Lower lobe of right lung (tissue), 2 donors: ENCODE measurements at regions not wholly inside any gene's neighbourhood (a gene's known extent, or its start where the extent isn't known, plus 50 kb on each side); places are given as distances from the start of the nearest gene placed in this dataset.

Experiments used
- ATAC-seq, 2 donors: fragments of 200-7000 bp; cut with Tn5 transposase; one replicate each; pipeline ENCODE4 v1.9.1; 2020 to 2022; ENCODE audit warnings: mild to moderate bottlenecking in 2 of 2, moderate library complexity in 2 of 2
- DNase-seq: peaks from one replicate; pipeline ENCODE4 v3.0.0-alpha.2; 2020
- H3K27ac ChIP-seq: fragments of 200-600 bp; one replicate; pipeline ENCODE4 v1.8.0; 2022
- H3K27me3 ChIP-seq: fragments of 200-600 bp; one replicate; pipeline ENCODE4 v1.8.0; 2022; ENCODE audit warnings: low read depth
- H3K36me3 ChIP-seq: fragments of 200-600 bp; one replicate; pipeline ENCODE4 v1.8.0; 2022; ENCODE audit warnings: mild to moderate bottlenecking
- H3K4me1 ChIP-seq: fragments of 200-600 bp; one replicate; pipeline ENCODE4 v1.8.0; 2022
- H3K4me3 ChIP-seq: fragments of 200-600 bp; one replicate; pipeline ENCODE4 v1.8.0; 2022; ENCODE audit warnings: mild to moderate bottlenecking
- H3K9me3 ChIP-seq: fragments of 200-600 bp; one replicate; pipeline ENCODE4 v1.8.0; 2022
- intact Hi-C: fragments of 100-400 bp; cut with DNase I; formaldehyde crosslinking; loops from one replicate; pipeline ENCODE4 v1.11.0; 2022
- TF ChIP-seq, protein P1 (sequence below): fragments of 200-600 bp; IDR thresholded peaks from one replicate; pipeline ENCODE4 v1.8.0; 2022; ENCODE audit warnings: antibody characterized with exemption, mild to moderate bottlenecking
- donor health status: DM: no; HTN: yes; CAD: no; lungs with severe emphysema.

DNA sequence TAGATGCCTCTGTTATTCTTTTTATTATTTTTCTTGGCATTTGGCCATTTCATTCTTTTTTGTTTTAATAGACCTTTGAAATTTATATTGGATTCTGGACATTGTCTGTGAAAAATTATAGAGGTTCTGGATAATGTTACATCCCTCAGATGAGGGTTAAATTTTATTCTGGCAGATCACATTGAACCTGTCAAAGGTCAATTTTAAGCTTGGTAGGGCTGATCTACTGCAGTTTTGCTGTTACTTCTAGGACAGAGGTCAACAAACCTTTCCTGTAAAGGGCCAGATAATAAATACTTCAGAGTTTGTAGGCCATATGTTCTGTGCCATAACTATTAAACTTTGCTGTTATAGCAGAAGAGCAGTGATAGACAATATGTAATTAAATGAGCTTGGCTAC lies 318.9 kb upstream of the DPPA4 start:
- H3K27me3 ChIP-seq: no peaks in the 10 kb centered on the region

DNA sequence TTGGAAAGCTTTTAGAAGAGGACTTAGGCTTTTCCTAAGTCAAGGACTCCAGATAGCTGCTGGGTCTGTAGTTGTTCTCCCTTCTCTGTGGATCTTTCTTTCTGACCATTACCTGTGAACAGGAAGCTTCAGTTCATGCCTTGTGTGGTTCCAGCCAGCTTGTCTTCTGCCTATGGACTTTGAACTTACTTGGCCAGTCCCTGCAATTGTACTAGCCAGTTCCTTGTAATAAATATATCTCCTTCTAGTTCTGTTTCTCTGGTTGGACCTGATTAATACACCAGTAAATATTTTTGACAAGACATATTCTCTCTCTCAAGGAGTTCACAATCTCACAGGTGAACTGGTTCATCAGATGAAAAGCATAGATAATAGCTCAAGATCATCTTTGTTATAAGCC lies 341.3 kb upstream of the DPPA4 start:
- Histone ChIP-seq H3K9me3 (no peaks in the 10 kb centered on the region), H3K27ac (no peak overlapping the region), H3K27me3 (no peaks in the 10 kb centered on the region), H3K36me3 (no peaks in the 10 kb centered on the region), H3K4me1 (no peaks in the 10 kb centered on the region), H3K4me3 (no peak overlapping the region)
- TF ChIP-seq, protein P1, sequence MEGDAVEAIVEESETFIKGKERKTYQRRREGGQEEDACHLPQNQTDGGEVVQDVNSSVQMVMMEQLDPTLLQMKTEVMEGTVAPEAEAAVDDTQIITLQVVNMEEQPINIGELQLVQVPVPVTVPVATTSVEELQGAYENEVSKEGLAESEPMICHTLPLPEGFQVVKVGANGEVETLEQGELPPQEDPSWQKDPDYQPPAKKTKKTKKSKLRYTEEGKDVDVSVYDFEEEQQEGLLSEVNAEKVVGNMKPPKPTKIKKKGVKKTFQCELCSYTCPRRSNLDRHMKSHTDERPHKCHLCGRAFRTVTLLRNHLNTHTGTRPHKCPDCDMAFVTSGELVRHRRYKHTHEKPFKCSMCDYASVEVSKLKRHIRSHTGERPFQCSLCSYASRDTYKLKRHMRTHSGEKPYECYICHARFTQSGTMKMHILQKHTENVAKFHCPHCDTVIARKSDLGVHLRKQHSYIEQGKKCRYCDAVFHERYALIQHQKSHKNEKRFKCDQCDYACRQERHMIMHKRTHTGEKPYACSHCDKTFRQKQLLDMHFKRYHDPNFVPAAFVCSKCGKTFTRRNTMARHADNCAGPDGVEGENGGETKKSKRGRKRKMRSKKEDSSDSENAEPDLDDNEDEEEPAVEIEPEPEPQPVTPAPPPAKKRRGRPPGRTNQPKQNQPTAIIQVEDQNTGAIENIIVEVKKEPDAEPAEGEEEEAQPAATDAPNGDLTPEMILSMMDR: no peak
- intact Hi-C loops: no loop called here
- DNase-seq (no peak), ATAC-seq (no peak)

More for the DNA sequence above, 318.9 kb upstream of the DPPA4 start:
- peaks cover 8% of the 10 kb centered on the region for H3K9me3 ChIP-seq
- intact Hi-C loops: no loop called here
- H3K4me3 ChIP-seq: no peak overlapping the region
- ATAC-seq (no peak), DNase-seq (no peak)
- no peaks in the 10 kb centered on the region for H3K36me3 ChIP-seq
- H3K4me1 ChIP-seq: no peaks in the 10 kb centered on the region
- H3K27ac ChIP-seq: no peak overlapping the region
- TF ChIP-seq, protein P1: no peak

- Histone ChIP-seq H3K36me3 (no peaks in the 10 kb centered on the region), H3K4me1 (no peaks in the 10 kb centered on the region), H3K27me3 (no peaks in the 10 kb centered on the region), H3K27ac (no peak overlapping the region), H3K4me3 (no peak overlapping the region), H3K9me3 (no peaks in the 10 kb centered on the region)
- intact Hi-C loops: no loop called here
- TF ChIP-seq, protein P1: no peak
- no peak for DNase-seq
- ATAC-seq: no peak
Measured at GRCh38 chr3:109679664-109680063, 342.3 kb upstream of the DPPA4 start.

DNA sequence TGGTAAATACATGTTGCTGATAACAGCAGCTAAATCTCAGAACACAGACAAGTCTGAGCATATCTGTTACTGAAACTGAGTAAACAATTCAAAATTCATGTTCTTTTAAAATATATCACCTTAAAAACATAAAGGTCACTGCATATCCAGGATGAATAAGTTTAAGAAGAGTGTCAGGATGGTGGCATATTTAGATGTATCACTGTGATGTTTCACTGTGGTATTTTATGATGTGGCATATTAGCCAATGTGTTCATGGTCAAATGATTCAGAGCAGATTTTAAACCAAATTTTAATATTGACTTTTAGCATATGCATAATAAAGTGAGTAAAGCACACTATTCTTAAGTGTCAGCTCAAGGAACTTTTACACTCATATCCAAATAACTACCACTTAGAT lies 346.4 kb upstream of the DPPA4 start:
- Histone ChIP-seq H3K4me3 (no peak overlapping the region), H3K27ac (no peak overlapping the region), H3K4me1 (no peaks in the 10 kb centered on the region), H3K9me3 (no peaks in the 10 kb centered on the region), H3K27me3 (no peaks in the 10 kb centered on the region), H3K36me3 (no peaks in the 10 kb centered on the region)
- ATAC-seq (no peak), DNase-seq (no peak)
- TF ChIP-seq, protein P1: no peak
- intact Hi-C loops: no loop called here

DNA sequence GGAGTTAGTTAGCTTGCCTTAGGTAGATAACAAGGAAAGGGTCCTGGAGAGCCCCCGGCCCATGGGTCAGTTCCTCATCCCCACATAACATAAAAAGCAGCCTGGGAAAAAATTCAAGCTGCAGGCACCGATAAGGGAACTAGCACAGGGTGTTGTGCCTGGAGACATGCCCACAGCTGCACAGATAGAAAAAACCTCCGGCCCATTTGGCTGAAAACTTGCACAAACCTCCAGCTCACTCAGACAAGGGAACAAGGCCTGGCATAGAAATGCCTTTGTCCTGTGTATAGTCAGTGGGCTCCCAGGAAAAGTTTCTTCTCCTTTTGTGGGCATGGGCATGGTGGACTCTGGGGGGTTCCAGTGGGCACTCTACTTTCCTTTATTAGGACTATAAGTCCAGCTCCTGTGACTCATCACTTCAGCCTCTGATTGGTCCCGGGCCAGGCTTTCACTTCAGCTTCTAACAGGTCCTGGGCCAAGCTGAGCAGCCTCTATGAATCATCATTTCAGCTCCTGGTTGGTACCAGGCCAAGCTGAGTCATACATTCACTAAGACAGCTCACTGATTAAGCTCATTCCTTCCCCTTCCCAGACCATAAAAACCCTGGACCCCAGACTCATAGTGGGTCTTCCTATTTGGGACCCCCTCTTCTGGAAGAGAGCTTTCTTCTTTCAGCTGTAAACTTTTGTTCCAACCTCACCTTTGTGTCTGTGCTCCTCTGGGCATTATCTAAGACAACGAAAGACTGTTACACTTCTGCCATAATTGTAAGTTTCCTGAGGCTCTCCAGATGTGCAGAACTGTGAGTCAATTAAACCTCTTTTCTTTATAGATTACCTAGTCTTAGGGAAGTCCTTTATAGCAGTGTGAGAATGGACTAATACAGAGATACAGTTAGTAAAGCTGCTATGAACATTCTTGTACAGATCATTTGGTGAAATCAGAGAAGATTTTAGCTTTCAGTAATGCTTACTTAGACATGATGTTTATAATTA lies 348.0 kb upstream of the DPPA4 start:
- peaks cover 6% of the 10 kb centered on the region for H3K9me3 ChIP-seq
- TF ChIP-seq, protein P1: no peak
- no peak overlapping the region for H3K27ac ChIP-seq
- no peaks in the 10 kb centered on the region for H3K4me1 ChIP-seq
- intact Hi-C loops: no loop called here
- H3K36me3 ChIP-seq: no peaks in the 10 kb centered on the region
- no peak overlapping the region for H3K4me3 ChIP-seq
- ATAC-seq (peak; percentile 69 to 72), DNase-seq (no peak)
- no peaks in the 10 kb centered on the region for H3K27me3 ChIP-seq
